IPS DF 19.7 (cell line): ENCODE measurements at regions not wholly inside any gene's neighbourhood (a gene's known extent, or its start where the extent isn't known, plus 50 kb on each side); places are given as distances from the start of the nearest gene placed in this dataset.
"Not testable (repeated sequence)": the region's sequence is repeated elsewhere in the genome, so short reads cannot be mapped to it uniquely, and the experiment has no call there.

Source experiments
- DNase-seq: peaks from one replicate; pipeline ENCODE4 v3.0.0-alpha.2; 2013; ENCODE audit warnings: low read depth, low spot score

DNA sequence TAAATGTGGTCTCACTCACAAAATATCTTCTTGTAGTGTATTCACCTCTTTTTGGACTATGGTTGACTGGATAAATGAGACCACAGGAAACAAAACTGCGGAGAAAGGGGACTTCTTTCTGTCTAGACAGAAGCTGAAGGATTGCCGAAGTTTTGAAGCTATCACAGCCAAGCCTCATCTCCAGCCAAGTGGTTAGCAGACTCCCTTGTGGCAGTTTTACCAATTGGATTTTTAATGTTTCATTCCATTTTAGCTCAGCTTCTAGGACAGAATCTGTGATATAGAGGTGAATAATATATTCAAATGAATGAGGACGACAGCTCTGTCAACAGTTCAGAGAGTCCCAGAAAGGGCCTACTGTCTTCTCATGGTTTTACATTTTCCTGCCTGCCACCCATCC, 215.7 kb upstream of the ZNF608 start:
- DNase-seq = no peak

DNA sequence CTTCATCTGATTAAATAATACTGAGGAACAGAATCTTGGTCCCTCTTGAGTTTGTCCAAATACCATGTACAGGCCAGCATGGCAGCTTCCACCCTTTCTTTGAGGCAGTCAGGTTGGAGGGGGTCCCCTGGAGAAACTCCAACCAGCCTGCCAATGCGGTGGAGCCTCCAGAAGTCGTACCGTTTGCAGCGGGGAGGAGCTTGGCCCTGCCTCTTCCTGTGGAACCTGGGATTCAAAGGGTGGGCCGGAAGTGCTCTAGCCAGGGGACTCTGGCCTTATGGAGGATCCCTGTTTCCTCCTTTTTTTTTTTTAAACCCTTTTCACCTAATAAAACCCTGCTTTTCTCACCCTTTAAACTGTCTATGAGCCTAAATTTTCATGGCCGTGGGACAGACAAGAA, 216.3 kb upstream of the ZNF608 start:
- no peak for DNase-seq

DNA sequence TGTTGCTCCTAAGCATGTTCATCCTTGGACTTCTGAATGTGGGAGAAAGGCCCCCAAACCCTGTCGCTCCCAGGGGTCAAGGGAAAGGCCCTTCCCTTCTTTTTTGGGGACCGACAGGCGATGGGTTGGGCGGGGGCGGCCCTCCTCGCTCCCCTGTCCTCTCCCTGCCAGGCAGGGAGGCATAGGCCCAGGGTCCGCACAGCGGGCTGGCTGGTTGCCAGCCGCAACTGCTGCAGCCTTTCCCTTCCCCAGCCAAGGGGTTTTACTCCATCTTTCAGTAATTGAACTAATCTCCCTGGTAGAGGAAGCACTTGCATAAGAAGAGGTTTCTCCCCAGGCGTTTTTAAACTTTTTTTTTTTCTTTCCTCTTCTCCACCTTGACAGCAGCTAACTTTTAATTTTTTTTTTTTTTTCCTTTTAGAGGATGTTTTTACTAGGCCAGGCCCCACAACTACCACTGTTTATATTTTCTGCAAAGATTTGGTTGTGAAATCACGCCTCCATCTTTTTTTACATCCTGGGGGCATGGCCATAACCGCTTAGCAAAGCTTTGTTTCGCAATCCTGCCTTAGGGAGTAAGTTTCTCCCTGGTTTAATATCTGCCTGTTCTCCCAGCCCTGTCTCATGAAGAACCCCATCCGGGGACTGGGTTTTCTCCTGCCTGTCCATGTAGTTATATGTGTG, 216.9 kb upstream of the ZNF608 start:
- no peak for DNase-seq

DNA sequence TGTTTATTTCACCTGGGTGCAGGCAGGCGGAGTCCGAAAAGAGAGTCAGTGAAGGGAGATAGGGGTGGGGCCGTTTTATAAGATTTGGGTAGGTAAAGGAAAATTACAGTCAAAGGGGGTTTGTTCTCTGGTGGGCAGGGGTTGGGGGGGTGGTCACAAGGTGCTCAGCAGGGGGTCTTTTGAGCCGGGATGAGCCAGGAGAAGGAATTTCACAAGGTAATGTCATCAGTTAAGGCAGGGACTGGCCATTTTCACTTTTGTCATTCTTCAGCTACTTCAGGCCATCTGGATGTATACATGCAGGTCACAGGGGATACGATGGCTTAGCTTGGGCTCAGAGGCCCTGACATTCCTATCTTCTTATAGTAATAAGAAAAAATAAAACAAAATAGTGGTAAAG, 220.3 kb upstream of the ZNF608 start:
- not testable (repeated sequence) for DNase-seq

DNA sequence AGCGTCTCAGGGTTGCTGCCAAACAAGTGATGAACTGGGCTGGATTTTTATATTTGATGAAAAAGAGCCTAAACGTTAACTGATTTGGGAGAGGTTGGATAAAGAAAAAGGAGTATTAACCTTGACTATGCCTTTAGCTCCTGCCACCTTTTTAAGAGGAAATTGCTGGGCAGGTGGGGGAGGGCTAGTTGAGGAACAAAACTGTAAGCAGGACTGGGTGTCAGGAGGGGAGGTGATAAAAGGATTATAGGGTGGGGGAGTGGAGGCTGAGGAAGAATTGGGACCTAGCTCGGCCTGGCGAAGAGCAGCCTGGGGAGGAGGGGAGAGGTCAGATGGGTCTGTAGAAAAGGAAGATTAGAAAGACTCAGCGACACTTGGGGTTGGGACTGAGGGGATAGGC, 223.9 kb upstream of the ZNF608 start:
- not testable (repeated sequence) for DNase-seq

DNA sequence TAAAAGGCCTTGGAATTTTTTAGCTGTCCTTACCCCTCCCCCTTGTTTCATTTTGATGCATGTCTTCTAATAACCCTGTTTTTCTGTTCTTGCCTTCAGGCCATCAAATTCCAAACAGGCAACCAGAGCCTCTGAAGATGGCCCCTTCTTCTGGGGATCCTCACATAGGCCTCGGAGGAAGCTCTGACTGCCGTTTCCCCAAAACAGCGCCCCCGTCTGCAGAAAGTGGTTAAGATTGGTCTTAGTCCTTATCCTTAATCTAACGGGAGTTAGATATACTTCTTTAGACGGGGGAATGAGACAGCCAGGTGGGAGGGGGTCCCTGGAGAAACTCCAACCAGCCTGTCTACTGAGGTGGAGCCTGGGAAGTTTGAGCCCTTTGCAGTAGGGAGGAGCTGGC, 226.3 kb upstream of the ZNF608 start:
- DNase-seq = no peak

DNA sequence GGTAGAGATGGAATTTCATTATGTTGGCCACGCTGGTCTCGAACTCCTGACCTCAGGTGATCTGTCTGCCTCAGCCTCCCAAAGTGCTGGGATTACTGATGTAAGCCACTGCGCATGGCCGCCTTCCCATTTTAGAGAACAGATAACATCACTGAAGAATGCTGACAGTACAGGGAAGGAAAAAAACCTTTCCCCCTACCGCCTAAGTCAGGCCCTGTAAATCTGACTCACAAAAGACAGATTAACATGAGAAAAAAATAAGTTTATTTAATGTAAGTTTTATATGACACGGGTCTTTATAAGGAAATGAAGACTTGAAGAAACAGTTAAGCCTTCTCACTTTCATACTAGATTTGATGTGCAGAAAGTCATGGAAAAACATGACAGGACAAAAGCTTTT, 227.2 kb upstream of the ZNF608 start:
- DNase-seq = no peak

DNA sequence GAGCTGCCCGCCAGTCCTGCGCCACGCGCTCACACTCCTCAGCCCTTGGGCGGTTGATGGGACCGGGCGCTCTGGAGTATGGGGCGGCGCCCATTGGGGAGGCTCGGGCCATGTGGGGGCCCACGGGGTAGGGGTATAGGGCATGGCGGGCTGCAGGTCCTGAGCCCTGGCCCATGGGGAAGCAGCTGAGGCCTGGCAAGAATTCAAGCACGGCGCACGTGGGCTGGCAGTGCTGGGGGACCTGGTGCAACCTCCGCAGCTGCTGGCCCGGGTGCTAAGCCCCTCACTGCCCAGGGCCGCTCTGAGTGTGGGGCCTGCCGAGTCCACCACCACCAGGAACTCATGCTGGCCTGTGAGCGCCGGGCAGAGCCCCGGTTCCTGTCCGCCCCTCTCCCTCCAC, 229.6 kb upstream of the ZNF608 start:
- DNase-seq = no peak

DNA sequence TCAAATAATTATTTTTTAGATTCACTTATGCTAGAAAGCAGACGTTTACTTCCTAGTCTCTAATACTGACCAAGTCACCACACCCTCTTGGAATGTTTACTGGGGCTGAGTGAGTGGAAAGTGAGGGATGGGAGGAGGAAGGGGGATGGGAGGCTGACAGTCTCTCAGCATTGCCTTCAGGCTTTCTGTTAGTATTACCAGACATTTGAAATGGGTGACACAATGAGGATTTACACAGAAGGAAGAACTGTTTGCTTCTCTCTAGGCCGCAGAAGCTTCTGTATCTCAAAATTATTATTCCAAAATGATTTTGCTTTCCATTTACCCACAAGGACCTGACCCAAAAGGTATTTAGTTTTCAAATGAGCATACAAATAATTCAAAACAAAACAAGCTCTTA, 232.8 kb upstream of the ZNF608 start:
- no peak for DNase-seq

DNA sequence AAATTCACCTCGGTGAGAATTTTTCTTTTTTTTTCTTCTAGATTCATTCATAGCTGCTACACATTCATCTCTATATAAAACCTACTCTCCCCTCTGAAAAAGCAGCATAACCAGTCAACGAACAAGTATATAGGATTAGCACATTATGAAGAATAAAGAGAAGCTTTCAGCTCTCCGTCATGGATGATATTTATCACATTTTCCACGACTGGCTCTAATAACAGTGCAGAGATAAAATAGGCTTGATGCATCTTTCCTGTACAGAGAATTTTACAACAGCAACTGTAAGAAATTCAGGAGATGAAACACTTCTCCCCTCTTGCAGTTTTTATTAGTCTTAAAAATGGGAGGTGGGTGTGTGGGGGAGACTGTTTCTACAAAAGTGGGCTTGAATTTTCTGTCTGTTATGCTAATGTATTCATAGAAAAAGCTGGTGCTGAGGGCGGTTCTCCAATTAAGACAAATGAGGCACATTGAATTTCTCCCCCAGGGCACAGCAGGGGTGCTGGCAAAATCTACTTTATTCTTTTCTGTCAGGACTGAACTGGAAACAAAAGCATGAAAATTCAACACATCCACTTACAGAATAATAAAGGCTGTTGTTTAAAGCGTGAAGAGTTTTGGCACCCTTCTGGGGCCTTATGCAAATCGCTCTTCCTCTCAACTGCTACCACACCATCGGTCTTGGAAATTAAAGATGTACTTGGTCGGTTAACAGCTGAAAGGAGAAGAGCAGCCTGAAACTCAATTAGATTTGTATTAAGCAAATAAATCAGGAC, 233.9 kb upstream of the ZNF608 start:
- DNase-seq = peak; percentile 89

DNA sequence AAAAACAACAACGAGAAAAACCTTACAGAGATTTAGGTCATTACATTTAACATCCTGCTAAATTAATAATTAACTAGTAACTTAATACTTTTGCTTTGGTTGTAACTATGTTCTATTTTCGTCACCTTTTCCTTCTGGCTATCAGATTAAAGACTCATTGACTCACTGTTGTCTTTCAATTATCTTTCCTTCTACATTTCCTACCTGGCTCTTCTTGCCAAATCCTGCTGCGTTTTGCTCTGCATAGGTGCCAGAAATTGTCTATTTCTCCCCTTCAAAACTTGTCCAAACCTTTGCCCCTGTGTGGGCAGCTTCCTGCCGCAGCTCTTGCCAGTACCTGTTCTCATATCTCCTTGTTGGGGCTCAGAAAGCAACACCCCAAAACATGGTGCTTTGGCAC, 235.5 kb upstream of the ZNF608 start:
- no peak for DNase-seq

DNA sequence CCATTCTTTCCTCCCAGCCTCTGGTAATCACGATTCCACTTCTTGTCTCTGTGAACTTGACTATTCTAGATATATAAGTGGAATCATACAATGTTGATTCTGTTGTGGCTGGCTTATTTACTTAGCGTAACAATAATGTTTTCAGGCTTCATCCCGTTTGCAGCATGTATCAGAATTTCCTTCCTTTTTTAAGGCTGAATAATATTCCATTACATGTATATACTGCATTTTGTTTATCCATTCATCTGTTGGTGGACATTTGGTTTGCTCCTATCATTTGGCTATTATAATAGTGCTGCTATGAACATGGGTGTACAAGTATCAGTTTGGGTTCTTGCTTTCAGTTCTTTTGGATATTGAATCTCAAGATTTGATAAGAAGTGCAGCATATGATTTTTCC, 239.7 kb upstream of the ZNF608 start:
- no peak for DNase-seq

DNA sequence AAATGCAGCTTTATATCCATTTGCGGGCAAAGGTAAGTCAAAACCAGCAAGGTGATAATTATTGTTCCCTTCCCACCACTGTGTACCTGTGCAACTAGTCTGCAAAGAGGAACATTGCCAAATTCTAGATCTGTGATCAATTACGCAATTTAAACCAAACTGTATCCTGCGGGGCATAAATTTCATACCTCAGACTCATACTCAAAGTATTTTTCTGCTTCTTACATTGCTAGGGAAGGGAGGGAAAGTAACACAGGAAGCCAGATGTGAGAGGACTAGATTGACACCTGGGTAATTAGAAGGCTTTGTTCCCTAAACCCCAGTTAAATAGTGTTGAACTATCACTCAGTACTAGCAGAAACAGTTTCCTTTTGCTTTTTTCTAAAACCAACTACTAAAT, 240.2 kb upstream of the ZNF608 start:
- no peak for DNase-seq

DNA sequence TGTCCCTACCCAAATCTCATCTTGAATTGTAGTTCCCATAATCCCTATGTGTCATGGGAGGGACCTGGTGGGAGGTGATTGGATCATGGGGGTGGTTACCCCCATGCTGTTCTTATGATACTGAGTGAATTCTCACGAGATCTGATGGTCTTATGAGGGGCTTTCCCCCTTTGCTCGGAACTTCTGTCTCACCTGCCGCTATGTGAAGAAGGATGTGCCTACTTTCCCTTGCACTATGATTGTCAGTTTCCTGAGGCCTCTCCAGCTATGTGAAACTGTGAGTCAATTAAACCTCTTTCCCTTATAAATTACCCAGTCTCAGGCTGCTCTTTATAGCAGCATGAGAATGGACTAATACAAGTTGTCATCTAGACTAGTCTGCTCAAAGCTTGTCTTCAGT, 241.3 kb upstream of the ZNF608 start:
- DNase-seq = not testable (repeated sequence)

DNA sequence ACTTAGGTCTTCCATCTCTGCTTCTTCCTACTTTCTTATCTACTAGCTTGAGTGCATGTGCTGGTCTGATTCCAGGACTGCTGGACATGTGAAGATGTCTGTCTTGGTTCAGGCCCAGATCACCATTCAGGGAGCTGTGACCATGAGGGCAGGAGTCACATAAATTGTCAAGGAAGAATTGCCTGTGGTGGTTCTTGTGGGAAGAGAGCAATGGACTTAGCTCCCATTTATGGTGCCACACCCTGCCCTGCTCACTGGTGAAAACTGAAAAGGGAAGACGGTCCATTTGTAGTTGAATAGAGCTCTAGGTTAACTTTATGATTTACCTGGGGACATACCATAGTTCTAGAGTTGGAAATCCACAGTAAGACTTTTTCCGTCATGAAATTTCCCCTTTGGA, 244.3 kb upstream of the ZNF608 start:
- DNase-seq = no peak

DNA sequence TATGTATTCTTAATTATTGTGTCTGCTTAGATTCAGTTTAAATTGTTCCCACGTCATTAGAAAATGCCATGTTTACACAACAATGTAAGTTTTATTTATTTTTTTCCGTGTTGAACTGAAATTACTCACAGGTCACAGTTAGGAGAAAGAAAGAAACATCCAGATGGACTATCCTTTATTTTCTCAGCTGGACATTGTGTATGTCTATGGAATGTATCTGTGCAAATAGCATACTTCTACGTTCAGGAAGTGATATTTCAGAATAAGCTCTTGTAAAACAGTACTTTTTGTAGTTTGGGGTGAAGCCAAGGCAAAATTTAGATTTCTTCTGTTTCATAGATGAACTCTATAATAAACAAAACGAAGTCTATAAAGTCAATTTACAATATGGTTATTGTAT, 249.0 kb upstream of the ZNF608 start:
- DNase-seq = no peak

DNA sequence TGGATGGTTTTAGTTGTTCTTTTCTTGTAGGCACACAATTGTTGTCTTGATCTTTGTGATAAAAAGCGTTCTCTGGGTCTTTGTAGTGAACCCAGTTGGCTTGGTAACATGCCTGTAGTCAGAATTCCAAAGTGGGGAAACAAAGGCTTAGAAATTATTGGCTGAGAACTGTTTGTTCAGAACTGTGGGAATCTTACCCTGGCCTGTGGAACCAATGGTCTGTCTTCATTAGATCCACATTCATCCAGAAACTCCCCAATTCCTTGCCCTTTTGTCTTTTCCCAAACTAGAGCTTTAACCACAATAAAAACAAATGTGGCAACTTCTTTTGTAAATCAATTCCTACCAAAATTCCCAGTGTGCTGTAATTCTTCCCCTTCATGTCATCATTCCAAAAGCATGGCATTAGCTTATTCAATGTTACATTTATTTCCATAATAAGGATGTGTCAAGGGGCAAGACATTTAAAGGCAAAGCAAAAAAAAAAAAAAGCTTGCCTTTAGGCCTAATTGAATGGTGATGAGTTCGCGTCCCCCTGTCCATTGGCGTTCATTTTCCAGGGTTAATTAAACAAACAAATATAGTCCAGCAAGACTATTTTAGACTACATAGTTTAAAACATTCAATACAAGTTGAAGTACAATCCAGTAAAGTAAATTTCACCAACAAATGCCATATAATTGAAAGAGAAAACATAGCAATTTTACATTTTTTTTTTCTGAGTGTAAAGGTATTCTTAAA, 249.8 kb upstream of the ZNF608 start:
- DNase-seq = no peak

DNA sequence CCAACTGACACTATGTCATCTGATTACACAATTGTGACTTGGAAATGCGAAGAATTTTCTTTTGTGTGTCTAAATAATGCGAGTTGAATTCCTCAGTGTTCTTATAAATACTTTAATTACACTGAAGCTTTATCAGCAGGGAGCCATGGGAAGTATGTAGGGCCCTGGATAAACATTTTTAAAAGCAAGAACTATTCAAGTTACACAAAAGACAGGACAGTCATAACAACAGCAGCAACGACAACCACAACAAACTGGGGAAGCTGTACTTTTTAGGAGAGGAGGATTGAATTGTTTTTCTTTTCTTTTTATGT, 250.3 kb upstream of the ZNF608 start:
- no peak for DNase-seq

DNA sequence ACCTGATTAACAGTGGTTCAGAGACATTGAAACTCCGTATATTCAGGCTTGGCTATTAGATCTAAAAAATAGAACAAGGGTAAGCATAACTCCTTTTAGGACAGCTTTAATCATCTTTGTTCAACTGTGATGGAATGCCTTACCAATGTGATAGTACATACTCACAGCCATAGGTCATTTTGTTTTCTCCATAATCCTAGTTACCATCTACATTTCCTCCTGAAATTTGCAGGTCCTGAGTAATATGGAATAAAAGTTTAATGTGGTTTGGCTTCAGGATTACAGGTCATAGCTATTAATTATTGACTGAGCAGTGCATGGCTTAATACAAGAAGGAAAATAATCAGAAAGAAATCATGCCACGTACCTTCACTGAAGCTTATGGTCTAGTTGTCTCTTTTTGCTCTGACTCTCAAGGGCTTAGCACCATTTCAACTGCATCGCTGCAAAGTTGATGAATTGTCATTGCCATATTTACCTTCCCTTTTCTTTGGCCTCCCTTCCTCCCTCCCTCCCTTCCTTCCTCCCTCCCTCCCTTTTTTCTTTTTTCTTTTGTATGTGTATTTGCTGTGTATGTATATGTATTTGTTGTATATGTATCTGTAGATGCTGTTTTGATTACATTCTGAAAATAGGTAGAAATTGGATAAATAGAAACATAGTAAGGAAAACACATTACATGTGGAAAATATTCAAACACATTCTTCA, 250.9 kb upstream of the ZNF608 start:
- no peak for DNase-seq

DNA sequence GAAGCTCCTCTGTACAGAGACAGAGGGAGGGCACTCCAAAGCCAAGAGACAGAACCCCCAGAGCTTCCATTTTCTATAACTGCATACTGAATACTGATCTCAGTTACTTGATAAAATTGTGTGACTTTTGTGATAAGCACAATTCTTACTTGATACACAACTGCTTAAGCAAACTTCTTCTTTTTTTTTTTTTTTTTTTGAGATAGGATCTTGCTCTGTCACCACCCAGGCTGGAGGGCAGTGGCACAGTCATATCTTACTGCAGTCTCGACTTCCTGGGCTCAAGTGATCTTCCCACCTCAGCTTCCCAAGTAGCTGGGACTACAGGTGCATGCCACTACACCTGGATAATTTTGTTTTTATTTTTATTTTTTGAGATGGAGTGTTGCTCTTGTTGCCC, 252.1 kb upstream of the ZNF608 start:
- no peak for DNase-seq

DNA sequence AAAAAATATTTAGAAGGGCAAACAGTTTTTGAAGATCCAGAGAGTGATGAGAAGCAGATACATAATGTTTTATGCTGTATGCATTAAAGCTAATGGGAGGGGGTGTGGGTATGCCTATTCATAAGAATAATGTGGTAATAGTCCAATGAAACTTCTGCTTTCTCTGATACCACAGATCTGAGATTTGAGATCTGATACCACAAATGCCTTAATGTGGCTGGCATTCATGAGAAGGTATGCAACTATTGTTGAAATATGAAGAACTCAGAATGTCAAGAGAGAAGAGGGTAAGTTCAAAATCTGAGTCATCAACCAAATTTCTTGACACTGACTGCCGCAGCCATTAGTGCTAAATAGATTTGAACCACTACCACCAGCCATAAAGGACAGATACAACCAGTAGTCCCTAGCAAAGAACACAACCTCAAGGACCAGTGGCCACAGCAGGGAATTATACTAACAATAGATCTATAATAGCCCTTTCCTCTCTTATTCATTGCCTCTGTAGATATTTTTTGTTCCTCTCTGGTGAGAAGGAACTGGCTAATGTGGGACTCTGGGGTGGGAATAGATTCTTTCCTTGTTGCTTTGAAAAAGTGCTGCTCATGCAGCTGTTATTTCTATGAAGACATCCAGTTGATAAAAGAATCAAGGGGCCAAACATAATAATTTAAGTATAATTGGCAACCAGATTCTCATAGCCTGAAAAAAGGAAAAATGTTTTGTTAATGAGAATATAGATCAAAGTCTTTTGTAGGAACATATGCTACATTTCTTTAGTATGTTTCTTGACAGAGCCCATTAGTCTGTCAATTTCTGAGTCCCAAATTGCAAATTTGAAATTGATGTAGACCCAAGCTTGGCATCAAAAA, 256.5 kb upstream of the ZNF608 start:
- DNase-seq = peak; percentile 23
